HG02943 (cell line): ENCODE measurements at regions not wholly inside any gene's neighbourhood (a gene's known extent, or its start where the extent isn't known, plus 50 kb on each side); places are given as distances from the start of the nearest gene placed in this dataset.

Experiments used
- ATAC-seq: cut with Tn5 transposase; IDR thresholded peaks from one replicate; pipeline ENCODE4 v1.9.1; 2021; ENCODE audit warnings: mild to moderate bottlenecking, low read depth, moderate library complexity; ENCODE audit not compliant: unreplicated experiment

DNA sequence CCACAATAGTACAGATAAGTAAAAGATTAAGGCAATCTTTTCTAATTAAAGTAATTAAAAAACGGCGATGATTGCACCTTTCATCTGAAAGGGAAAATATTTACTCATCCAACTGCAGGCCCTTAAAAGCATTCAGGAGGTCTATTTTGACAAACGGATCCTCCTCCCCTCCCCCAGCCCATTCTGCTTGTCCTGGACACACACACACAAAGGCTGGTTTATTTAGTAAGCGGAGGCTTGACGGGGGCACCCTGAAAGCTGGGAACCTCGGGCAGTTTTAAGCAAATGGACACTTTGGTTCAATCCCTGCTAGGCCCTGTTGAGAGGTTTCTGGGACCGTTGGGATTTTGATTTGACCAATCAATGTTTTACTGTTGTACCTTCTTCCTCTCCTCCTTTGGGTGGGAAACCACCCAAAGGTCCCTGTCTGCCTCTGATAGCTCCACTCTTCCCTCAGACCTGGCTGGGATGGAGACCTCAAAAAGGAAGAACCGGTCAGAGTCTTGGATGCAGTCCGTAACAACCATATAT lies 135.8 kb upstream of the HAAO start:
- no peak for ATAC-seq

DNA sequence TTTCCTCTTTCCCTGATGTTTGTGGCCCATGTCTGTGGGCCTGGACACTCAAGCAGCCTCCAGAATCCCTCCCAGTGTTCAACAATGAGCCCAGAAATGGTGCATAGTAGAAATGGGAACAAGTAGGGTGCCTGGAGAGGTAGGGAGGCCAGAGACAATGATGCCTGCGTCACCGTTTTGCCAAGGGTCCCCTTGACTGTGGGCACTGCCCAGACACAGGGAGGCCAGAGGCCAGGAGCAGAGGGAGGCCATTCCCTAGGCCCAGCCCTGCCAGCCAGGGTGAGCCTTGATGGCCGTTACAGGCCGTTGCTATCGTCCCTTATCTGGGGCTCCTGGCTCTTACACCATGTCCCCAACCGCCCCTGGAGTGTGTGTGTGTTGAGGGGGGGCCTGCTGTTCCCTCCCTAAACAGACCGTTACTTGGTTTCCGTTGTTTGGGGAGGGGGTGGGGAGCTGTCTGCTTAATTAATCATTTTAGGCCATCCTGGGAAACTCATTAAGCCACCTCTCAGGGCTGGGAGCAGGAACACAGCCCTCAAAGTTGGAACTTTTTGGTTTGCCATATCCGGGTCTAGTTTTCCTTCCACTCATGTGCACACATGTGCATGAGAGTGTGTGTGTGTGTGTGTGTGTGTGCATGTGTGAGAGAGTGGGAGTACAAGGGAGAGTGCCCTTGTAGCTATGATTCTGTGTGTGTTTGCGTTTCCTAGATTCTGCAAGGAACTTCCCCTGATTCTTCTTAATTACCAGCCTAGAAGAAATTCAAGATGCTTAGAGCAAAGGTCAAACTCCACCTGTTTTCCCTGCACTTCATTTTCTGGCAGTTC lies 135.2 kb upstream of the HAAO start:
- ATAC-seq: no peak

DNA sequence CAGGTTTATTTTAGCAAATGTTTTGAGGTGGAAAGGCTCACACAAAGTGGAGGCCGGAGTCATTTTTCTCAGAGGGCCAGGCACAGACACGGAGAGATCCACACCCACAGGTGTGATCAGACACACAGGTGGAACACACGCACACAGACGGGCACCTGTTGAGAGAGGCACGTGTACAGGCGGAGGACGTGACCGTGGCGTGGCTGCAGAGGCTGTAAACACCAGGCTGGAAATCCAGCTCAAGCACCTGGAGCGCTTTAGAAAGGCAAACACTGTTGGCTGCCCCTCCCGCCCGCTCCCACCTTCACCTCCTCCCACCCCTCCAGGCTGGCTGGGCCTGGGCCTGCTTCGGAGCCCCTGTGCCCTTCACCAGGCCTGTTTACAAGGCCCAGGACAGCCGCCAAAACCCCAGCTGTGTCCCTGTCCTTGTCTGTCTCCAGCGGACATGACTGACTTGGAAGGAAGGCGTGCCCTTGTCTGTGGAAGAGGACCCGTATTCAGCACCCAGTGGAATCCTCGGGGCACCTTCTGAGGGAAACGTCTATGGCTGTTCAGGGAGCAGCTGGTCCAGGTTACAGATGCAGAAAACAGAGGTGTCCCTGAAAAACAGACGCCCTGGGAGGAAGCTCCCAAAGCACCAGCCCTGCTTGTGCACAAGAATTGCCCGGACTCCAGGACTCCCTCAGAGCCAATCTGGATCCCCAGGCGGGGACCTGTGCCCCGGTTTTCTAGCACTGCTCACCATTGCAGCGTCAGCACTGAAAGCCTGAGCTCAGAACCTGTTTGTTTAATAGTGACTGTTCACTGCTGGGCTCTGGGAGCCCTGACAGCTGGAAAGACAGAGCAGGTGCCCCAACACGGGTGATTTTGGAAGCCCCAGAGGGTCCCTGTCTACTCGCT lies 134.3 kb upstream of the HAAO start:
- no peak for ATAC-seq

DNA sequence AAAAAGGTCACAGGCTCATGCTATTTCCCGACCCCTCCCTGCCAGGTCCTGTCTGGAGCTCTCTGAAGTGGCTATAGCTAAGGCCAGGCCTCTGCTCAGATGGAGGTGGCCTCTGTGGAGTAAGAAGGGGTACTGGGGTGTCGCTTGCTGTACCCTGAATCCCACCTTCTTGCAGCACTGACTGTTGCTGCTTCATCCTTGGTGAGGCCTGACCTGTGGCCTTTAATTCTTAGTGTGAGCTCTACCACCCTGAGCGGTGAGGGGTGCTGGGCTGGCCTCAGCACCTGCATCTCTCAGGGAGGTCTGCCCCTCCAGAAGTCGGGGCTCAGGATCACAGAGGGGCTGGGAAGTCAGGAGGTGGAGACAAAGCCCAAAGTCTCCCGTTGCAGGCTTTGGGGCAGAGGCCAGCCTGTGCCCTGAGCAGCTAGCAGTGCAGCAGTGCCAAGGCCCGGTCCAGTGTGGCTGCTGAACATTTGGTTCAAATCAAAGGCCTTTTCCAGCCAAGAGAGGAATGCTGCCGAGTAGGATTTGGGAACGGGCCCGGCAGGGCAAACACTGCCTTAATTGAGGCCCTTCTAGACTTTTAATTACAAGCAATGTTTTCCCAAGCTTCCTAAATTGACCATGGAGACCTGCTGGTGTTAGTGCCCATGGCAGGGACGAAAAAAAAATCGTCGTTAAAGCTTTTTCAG lies 133.5 kb upstream of the HAAO start:
- no peak for ATAC-seq

DNA sequence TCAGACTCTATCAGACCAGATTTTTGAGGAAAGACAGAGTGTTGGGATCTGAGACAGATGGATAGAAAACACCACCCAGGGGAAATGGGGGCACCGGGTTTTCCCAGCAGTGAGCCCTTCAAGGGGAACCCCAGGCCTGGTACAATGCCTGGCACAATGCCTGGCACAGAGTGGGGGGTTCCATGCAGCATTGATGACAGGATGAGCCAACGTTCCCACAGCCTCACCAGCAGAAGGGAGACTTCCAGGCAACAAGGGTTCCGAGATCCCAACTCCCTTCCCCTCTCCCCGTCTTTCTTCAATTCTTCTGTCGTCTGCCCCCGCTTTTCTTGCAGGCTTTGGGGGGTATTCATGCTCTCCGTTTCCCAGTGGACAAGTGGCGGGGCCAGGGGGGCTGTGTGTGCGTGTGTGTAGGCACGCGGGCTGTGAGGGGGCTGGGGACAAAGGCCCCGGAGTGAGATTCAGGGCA lies 132.1 kb upstream of the HAAO start:
- ATAC-seq: no peak

DNA sequence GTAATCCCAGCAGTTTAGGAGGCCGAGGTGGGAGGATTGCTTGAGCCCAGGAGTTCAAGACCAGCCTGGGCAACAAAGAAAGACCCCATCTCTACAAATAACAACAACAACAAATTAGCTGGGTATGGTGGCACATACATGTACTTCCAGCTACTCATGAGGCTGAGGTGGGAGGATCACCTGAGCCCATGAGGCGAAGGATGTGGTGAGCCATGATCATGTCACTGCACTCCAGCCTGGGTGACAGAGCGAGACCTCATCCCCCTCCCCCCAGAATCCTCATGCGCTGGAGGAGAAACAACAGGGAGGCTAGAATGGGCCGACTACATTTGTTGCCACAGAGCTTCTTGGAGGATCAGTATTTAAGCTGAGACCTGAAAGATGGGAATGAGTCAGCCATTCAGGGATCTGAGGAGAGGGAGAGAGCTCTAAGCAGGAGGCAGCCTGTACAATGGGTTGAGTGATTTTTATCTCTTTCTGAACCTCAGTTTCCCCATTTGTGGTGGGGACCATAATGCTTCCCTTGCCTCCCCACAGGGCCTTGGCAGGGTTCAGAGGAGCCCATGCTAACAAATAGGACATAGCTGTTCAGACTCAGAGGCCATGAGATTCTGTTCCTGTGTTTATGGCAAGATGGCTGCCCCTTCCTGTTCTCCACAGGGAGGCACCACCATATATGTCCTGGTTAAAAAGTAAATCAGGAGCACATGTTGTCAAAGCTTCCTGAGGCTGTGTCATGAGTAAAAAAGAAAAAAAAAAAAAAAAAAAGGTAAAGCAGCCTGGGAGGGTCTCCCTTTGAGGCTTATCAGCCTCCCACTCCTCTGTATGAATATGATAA lies 131.4 kb upstream of the HAAO start:
- no peak for ATAC-seq

DNA sequence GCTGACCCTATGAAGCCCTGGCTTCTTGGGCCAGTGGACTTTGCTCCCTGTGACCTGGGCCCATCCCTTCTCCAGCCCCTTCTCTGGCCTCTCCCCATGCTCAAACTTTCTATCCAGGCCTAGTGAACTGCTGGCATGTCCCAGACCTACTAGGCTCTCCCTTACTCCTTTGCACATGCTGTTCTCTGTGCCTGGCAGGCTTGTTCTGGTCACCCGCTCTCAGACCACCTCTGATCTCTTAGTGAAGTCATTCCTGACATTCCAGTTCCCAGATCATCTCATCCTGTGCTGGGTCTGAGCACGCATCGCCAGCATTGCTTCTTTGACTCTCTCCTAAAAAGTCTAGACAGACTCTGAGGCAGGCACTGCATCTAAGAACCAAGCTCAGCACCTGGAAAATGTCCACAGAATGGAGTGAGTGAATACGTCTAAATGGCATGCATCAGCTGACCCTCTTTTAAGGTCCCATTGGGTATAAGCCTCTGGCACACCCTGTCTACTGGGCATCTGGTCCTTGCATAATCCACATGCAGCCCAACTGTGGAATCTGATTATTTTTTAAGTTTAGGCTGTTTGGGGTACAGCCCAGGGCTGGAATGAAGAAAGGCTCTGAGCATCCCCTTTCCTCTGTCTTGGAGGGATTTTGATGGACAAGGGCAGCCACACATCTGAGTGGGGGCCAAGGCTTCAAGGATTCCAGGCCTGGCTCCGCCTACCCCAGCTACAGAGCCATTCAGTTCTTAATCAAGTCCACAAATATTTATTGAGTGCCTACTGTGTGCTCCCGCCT lies 130.6 kb upstream of the HAAO start:
- no peak for ATAC-seq

DNA sequence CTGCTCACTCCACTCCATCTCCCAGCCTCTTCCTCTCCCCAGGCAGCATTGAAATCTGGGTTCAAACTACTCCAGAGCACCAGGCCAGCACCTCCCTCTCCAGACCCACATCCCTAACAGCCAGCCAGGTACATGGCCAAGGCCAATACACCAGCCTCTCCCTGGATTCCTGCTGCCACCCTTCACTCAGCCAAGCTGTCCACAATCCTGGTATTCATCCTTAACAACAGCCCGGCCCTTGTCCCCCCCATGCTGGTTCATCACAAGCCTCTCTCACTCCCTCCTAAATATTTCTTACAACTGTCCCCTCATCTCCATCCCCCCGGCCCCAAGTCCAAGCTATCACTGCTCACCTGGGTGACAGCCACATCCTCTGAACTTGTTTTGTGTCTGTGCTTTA lies 129.9 kb upstream of the HAAO start:
- ATAC-seq: no peak

DNA sequence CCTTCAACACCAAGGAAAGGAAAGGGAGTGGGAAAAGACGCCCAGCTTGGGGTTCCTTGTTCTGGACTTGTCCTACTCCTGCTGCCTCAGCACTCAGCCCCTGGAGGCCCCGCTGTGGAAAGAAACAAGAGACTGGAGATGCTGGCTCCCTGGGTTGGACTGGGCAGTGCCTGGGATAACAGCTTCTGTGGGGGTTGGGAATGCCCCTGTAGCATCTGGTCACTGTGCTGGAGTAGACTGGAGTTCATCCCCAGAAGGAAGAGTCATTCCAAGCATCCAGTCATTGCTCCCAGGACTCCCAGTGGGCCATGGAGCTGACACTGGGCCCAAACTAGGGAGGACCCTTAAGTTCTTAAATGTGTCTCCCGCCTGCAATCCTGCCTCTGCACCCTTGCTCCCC lies 129.3 kb upstream of the HAAO start:
- ATAC-seq: no peak

DNA sequence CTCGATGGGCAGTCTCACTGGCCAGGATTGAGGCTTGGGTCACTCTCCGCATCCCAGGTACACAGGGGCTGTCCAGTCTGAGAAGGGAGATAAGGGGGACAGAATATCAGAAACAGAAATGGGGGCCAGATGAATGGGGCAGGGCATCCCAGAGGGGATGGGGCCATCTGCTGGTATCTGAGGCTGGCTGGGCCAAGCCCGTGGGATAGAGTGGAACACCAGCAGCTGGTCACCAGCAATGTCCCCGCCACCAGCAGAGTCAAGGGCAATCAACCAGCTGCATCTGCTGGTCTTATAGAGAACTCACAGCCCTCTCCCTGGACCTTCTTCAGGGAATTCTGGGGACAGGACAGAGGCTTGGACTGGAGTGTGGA lies 128.8 kb upstream of the HAAO start:
- no peak for ATAC-seq

DNA sequence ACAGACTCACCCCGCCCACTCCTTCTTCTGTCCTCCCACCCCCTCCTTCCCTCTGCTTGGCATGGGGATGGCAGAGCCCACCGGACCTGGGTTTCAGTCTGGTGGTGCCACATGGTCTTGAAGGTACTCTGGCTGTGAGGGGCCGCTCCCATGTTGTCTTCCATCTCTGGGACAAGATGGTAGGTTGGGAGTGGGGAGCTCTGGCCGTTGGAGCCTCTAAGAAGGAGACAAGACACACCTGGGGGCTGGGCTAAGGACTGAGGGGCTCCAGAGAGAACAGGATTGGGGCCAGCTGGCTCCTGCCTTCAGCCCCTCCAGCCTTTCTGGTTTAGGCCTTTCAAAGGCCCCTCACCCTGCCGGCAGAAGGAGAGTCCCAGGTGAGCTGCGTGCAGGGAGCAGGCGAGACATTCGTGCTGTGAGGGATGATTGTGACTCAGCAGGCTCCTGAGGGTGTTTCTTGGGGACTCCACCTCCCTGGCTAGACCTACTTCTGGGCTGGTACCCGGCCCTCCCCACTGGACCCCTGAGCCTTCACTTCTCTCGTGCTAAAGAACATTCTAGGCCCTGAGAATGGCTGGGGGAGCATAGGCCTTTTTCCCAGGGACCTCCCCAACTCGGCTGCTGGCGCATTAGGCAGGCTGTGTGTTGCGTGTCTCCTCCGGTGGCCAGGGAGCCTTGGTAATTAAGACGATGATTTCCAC lies 128.2 kb upstream of the HAAO start:
- ATAC-seq: no peak

DNA sequence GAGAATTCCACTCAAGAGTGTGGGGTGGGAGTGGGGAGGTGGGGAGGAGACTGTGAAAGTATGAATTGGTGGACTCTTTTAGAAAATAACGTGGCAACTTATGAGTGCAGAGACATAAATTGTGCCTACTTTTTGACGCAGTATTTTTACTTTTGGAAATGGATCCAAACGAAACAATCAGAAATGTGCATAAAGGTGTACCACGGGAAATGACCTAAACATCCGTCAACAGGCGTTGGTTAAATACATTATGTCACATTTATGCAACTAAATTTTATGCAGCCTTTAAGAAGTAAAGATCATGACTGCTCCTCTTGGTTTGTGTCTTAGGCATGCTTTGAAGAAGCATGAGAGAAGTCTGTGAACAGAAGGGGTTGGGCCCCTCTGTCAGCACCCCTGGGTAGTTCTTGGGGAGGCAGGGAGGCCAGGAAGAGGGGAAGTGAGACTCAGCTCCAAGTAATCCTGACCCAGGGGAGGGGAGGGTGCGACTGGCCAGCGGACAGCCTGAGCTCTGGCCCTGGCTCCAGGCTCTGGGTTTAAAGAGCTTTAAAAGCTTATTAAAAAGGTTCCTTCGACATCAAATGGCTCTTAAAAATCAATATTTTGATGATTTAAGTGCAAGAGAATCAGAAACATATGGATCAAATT lies 126.4 kb upstream of the HAAO start:
- ATAC-seq: no peak

DNA sequence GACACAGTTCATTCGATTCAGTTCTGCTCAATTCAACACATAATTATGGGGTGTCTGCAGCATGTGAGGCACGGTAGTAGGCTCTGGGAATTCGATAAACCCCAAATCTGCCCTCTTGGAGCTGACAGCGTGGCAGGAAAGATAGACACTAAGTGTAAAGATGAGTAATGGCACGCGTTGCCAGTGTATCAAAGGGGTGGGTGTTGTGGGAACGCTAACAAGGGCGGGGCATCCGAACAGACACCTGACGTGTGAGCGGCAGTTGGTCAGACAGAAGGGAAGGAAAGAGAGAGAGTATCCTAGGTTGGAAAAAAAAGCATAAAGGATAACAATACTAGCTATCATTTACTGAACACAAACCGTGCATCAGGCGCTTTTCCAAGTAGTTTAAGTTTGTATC lies 125.7 kb upstream of the HAAO start:
- no peak for ATAC-seq

DNA sequence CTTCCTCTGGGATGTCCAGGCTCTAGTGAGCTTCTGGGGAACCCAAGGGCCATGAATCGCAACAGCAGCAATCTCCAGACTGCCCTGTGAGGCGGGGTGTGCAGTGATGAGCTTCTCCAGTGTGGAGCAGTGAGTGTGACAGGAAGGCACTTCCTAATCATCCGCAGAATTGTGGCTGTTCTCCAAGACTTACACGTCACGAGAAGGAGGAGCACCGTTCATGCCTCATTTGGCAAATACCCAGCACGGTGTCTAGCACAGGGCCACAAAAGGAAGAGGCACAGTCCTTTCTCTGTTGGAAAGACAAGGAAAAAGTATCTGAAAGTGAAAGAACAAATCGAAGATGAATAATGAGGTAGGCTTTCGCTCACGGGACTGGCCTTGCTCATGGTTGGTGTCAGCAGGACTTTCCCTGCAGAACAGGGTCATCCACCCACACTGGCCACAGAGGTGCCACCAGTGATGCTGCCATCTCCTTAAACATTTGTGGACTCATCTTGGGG lies 125.1 kb upstream of the HAAO start:
- ATAC-seq: no peak

DNA sequence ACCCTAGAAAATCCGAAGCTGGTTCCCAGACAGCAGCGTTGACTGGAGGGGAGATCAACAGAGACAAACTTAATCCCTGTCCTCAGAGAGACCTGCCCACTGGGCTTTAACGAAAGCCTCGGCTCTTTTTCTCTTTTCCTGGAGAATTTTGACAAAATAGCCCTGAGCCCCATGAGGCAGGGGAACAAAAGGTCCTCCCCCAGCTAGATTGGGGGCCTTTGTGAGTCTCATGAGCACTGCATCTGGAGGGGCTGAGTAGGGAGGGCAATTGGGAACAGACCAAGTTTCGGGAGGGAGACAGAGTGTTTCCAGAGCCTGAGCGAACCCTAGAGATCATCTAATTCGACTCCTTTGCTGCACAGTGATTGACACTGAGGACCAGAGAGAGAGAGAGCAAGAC lies 123.9 kb upstream of the HAAO start:
- ATAC-seq: no peak

DNA sequence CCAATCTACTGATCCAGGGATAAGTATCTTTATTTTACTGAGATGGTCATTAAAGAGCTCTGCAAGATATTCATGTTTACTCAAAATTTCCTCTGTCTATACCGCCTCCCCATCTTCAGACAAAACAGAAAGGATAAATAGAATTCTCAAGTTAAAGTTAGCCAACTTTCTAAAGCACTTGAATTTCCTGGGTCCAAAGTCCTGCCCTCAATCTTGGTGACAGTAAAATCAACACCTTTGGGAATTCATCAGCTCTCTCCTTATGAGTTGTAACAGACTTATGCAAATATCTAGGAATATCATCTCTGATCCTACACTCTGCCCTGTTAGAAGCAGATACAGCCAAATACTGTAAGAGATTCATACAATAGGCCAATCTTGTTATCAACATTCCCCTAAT lies 122.5 kb upstream of the HAAO start:
- ATAC-seq: no peak

DNA sequence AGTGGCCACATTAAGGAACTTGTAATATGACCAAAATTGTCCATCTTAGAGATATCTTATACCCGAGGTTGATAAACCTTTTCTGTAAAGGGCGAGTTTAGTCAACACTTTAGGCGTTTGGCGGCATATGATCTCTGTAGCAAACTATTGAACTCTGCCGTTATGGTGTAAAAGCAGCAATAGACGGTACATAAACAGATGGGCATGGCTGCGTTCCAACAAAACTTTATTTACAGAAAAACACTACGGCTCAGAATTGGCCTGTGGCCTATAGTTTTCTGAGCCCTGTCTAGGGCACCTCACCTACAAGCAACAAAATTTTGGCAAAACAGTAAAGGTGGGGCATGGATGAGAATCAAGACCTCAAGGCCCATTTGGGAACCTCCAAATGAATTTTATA lies 121.9 kb upstream of the HAAO start:
- ATAC-seq: no peak

DNA sequence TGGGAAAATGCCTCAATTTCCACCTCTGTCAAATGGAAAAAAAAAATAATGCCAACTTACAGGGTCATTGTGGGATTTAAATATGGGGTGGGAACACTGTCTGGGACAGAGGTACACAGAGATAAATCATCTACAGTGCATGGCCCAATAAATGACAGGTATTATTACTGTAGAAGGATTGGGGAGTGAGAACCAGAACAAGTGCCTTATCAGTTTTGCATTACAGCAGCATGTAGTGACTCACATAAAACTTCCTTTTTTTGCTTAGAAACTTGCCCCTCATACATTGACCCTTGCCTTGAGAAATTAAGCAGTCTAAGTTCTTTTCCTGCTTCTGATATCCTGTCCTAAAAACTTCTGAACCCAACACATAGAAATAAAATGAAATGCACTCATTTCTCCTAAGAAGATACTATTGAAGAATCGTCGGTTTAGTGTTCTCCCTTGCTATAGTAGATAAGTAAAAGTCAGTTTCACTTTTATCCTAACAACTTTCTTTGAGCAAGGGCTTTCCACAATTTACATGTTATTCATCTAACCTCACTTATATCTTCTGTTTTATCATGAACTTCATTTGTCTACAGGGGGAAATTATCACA lies 121.0 kb upstream of the HAAO start:
- ATAC-seq: no peak
